ENCODE measurements at regions not wholly inside any gene's neighbourhood (a gene's known extent, or its start where the extent isn't known, plus 50 kb on each side); places are given as distances from the start of the nearest gene placed in this dataset.

- H3K4me3 ChIP-seq, result no peak overlapping the region
- H3K27me3 ChIP-seq (replicated peaks; ENCODE audit: insufficient read depth), result no peaks in the 10 kb centered on the region
- no peaks in the 10 kb centered on the region for H3K9me2 ChIP-seq (ENCODE audit: insufficient read depth)
- no peaks in the 10 kb centered on the region for H3K4me1 ChIP-seq (ENCODE audit: insufficient read depth)
- no peaks in the 10 kb centered on the region for H4K20me1 ChIP-seq (ENCODE audit: insufficient read depth)
- no peak overlapping the region for H3K27ac ChIP-seq
- H3K79me2 ChIP-seq (ENCODE audit: insufficient read depth), result no peaks in the 10 kb centered on the region
- H3K9ac ChIP-seq, result no peak overlapping the region
- TF ChIP-seq EZH2 (IDR thresholded peaks at IDR 0.05; ENCODE audit: insufficient read depth, poor library complexity, severe bottlenecking) (no peak), EZH2phosphoT487 (IDR thresholded peaks at IDR 0.05; ENCODE audit: insufficient read depth, low read depth) (no peak)
- H3K4me2 ChIP-seq (ENCODE audit: unreplicated experiment), result no peak overlapping the region
- H3F3A ChIP-seq (ENCODE audit: insufficient read depth), result no peaks in the 10 kb centered on the region
- H3K36me3 ChIP-seq (ENCODE audit: low read depth), result no peaks in the 10 kb centered on the region
- no peak overlapping the region for H2AFZ ChIP-seq
- in situ Hi-C loops (cut with MboI), result no loop called here
- no peak for DNase-seq
- no peaks in the 10 kb centered on the region for H3K9me3 ChIP-seq (ENCODE audit: low read depth)
- 12 to 14% methylated on average over 2 of the region's 2 CpGs for WGBS, 2 experiments (ENCODE audit: low coverage in 1 of 2, low lambda C conversion rate in 2 of 2, missing lambda C conversion rate in 2 of 2)
Observed at GRCh38 chr7:138278601-138279000, 181.5 kb upstream of the TRIM24 start.

- WGBS, 2 experiments (ENCODE audit: low coverage in 1 of 2, low lambda C conversion rate in 2 of 2, missing lambda C conversion rate in 2 of 2), result 23 to 38% methylated on average over 4 to 5 of the region's 5 CpGs
- Histone ChIP-seq H4K20me1 (ENCODE audit: insufficient read depth) (no peaks in the 10 kb centered on the region), H2AFZ (no peak overlapping the region), H3K36me3 (ENCODE audit: low read depth) (no peaks in the 10 kb centered on the region), H3K4me1 (ENCODE audit: insufficient read depth) (no peaks in the 10 kb centered on the region), H3K9me3 (ENCODE audit: low read depth) (no peaks in the 10 kb centered on the region), H3K9ac (no peak overlapping the region), H3K9me2 (ENCODE audit: insufficient read depth) (no peaks in the 10 kb centered on the region), H3K27me3 (replicated peaks; ENCODE audit: insufficient read depth) (no peaks in the 10 kb centered on the region), H3K4me3 (no peak overlapping the region), H3K4me2 (ENCODE audit: unreplicated experiment) (no peak overlapping the region), H3K27ac (no peak overlapping the region), H3K79me2 (ENCODE audit: insufficient read depth) (no peaks in the 10 kb centered on the region), H3F3A (ENCODE audit: insufficient read depth) (no peaks in the 10 kb centered on the region)
- in situ Hi-C loops (cut with MboI), result no loop called here
- TF ChIP-seq EZH2 (IDR thresholded peaks at IDR 0.05; ENCODE audit: insufficient read depth, poor library complexity, severe bottlenecking) (no peak), EZH2phosphoT487 (IDR thresholded peaks at IDR 0.05; ENCODE audit: insufficient read depth, low read depth) (no peak)
- DNase-seq, result no peak
Observed at GRCh38 chr7:138282997-138283396, 177.1 kb upstream of the TRIM24 start.

GRCh38 chr7:138285129-138285528 is 174.9 kb upstream of the TRIM24 start:
- no peak overlapping the region for H3K4me2 ChIP-seq (ENCODE audit: unreplicated experiment)
- no peak overlapping the region for H2AFZ ChIP-seq
- H3F3A ChIP-seq (ENCODE audit: insufficient read depth), result no peaks in the 10 kb centered on the region
- no peaks in the 10 kb centered on the region for H3K9me2 ChIP-seq (ENCODE audit: insufficient read depth)
- H3K36me3 ChIP-seq (ENCODE audit: low read depth), result no peaks in the 10 kb centered on the region
- H3K79me2 ChIP-seq (ENCODE audit: insufficient read depth), result no peaks in the 10 kb centered on the region
- DNase-seq, result no peak
- no peaks in the 10 kb centered on the region for H3K4me1 ChIP-seq (ENCODE audit: insufficient read depth)
- 0% methylated on average over 1 of the region's 1 CpG for WGBS, 2 experiments (ENCODE audit: low coverage in 1 of 2, low lambda C conversion rate in 2 of 2, missing lambda C conversion rate in 2 of 2)
- no peak overlapping the region for H3K27ac ChIP-seq
- no peaks in the 10 kb centered on the region for H3K27me3 ChIP-seq (replicated peaks; ENCODE audit: insufficient read depth)
- H3K9ac ChIP-seq, result no peak overlapping the region
- H4K20me1 ChIP-seq (ENCODE audit: insufficient read depth), result no peaks in the 10 kb centered on the region
- H3K4me3 ChIP-seq, result no peak overlapping the region
- no peak for TF ChIP-seq EZH2phosphoT487 (IDR thresholded peaks at IDR 0.05; ENCODE audit: insufficient read depth, low read depth)
- no peak for TF ChIP-seq EZH2 (IDR thresholded peaks at IDR 0.05; ENCODE audit: insufficient read depth, poor library complexity, severe bottlenecking)
- in situ Hi-C loops (cut with MboI), result no loop called here
- no peaks in the 10 kb centered on the region for H3K9me3 ChIP-seq (ENCODE audit: low read depth)

GRCh38 chr7:138286846-138287245 is 173.2 kb upstream of the TRIM24 start:
- H4K20me1 ChIP-seq (ENCODE audit: insufficient read depth), result no peaks in the 10 kb centered on the region
- WGBS, 2 experiments (ENCODE audit: low coverage in 1 of 2, low lambda C conversion rate in 2 of 2, missing lambda C conversion rate in 2 of 2), result 14 to 21% methylated on average over 3 of the region's 3 CpGs
- H2AFZ ChIP-seq, result no peak overlapping the region
- H3K9me3 ChIP-seq (ENCODE audit: low read depth), result no peaks in the 10 kb centered on the region
- DNase-seq, result no peak
- H3K9ac ChIP-seq, result no peak overlapping the region
- no peak overlapping the region for H3K27ac ChIP-seq
- no peak for TF ChIP-seq EZH2phosphoT487 (IDR thresholded peaks at IDR 0.05; ENCODE audit: insufficient read depth, low read depth)
- no peak for TF ChIP-seq EZH2 (IDR thresholded peaks at IDR 0.05; ENCODE audit: insufficient read depth, poor library complexity, severe bottlenecking)
- no peaks in the 10 kb centered on the region for H3K79me2 ChIP-seq (ENCODE audit: insufficient read depth)
- H3K4me3 ChIP-seq, result no peak overlapping the region
- no peaks in the 10 kb centered on the region for H3F3A ChIP-seq (ENCODE audit: insufficient read depth)
- no peaks in the 10 kb centered on the region for H3K36me3 ChIP-seq (ENCODE audit: low read depth)
- no peaks in the 10 kb centered on the region for H3K27me3 ChIP-seq (replicated peaks; ENCODE audit: insufficient read depth)
- H3K4me1 ChIP-seq (ENCODE audit: insufficient read depth), result no peaks in the 10 kb centered on the region
- no peak overlapping the region for H3K4me2 ChIP-seq (ENCODE audit: unreplicated experiment)
- in situ Hi-C loops (cut with MboI), result no loop called here
- no peaks in the 10 kb centered on the region for H3K9me2 ChIP-seq (ENCODE audit: insufficient read depth)

- no peak overlapping the region for H3K9ac ChIP-seq
- H2AFZ ChIP-seq, result no peak overlapping the region
- H4K20me1 ChIP-seq (ENCODE audit: insufficient read depth), result no peaks in the 10 kb centered on the region
- H3F3A ChIP-seq (ENCODE audit: insufficient read depth), result no peaks in the 10 kb centered on the region
- H3K9me2 ChIP-seq (ENCODE audit: insufficient read depth), result no peaks in the 10 kb centered on the region
- no peak for DNase-seq
- 3% methylated on average over 2 of the region's 2 CpGs for WGBS, 2 experiments (ENCODE audit: low coverage in 1 of 2, low lambda C conversion rate in 2 of 2, missing lambda C conversion rate in 2 of 2)
- TF ChIP-seq EZH2phosphoT487 (IDR thresholded peaks at IDR 0.05; ENCODE audit: insufficient read depth, low read depth) (no peak), EZH2 (IDR thresholded peaks at IDR 0.05; ENCODE audit: insufficient read depth, poor library complexity, severe bottlenecking) (no peak)
- no peak overlapping the region for H3K27ac ChIP-seq
- H3K4me1 ChIP-seq (ENCODE audit: insufficient read depth), result no peaks in the 10 kb centered on the region
- H3K4me3 ChIP-seq, result no peak overlapping the region
- H3K9me3 ChIP-seq (ENCODE audit: low read depth), result no peaks in the 10 kb centered on the region
- in situ Hi-C loops (cut with MboI), result no loop called here
- no peaks in the 10 kb centered on the region for H3K27me3 ChIP-seq (replicated peaks; ENCODE audit: insufficient read depth)
- H3K4me2 ChIP-seq (ENCODE audit: unreplicated experiment), result no peak overlapping the region
- H3K36me3 ChIP-seq (ENCODE audit: low read depth), result no peaks in the 10 kb centered on the region
- no peaks in the 10 kb centered on the region for H3K79me2 ChIP-seq (ENCODE audit: insufficient read depth)
Observed at GRCh38 chr7:138287549-138287948, 172.5 kb upstream of the TRIM24 start.
